Sigmoid colon (tissue), 4 donors: ENCODE measurements at regions not wholly inside any gene's neighbourhood (a gene's known extent, or its start where the extent isn't known, plus 50 kb on each side); places are given as distances from the start of the nearest gene placed in this dataset.

Source experiments
- POLR2AphosphoS5 ChIP-seq, 4 donors: sonication (generic); formaldehyde crosslinking; IDR thresholded peaks; one replicate each; pipeline ENCODE4 v1.6.1; 2017; ENCODE audit warnings: antibody characterized with exemption in 4 of 4
- TF ChIP-seq, protein P1 (sequence below), 4 experiments: fragments of 450-650 bp in 3 of 4; fragments of 200-600 bp in 1 of 4; IDR thresholded peaks; one replicate each; pipeline ENCODE4 v1.5.1; 2016 to 2019; ENCODE audit warnings: antibody characterized with exemption in 4 of 4, mild to moderate bottlenecking in 3 of 4, moderate library complexity in 2 of 4

DNA sequence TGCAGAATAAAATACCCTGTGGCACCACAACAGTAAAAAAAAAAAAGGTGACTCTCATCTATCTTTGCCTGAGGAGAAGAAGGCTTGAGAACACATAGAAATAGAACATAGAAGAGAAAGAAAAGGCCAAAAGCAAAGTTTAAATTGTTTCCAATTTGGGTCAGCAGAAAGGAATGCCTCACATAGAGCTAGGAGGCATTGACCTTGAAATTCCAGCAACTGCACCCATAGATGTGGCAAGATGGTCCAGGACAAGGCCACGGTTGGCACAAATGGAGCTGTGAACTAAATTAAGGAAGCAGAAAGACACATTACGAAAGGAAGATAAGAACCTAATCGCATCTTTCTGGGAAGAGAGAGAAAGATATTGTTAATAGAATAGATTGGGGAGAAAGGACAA, 588.3 kb downstream of the LMO4 start:
- no peak for TF ChIP-seq POLR2AphosphoS5 (IDR thresholded peaks at IDR 0.05)
- TF ChIP-seq, protein P1, sequence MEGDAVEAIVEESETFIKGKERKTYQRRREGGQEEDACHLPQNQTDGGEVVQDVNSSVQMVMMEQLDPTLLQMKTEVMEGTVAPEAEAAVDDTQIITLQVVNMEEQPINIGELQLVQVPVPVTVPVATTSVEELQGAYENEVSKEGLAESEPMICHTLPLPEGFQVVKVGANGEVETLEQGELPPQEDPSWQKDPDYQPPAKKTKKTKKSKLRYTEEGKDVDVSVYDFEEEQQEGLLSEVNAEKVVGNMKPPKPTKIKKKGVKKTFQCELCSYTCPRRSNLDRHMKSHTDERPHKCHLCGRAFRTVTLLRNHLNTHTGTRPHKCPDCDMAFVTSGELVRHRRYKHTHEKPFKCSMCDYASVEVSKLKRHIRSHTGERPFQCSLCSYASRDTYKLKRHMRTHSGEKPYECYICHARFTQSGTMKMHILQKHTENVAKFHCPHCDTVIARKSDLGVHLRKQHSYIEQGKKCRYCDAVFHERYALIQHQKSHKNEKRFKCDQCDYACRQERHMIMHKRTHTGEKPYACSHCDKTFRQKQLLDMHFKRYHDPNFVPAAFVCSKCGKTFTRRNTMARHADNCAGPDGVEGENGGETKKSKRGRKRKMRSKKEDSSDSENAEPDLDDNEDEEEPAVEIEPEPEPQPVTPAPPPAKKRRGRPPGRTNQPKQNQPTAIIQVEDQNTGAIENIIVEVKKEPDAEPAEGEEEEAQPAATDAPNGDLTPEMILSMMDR (IDR thresholded peaks at IDR 0.05) = no peak
